ENCODE measurements at regions not wholly inside any gene's neighbourhood (a gene's known extent, or its start where the extent isn't known, plus 50 kb on each side); places are given as distances from the start of the nearest gene placed in this dataset.
"Not testable (repeated sequence)": the region's sequence is repeated elsewhere in the genome, so short reads cannot be mapped to it uniquely, and the experiment has no call there.

- no peak for DNase-seq (ENCODE audit: low read depth)
- no peak for TF ChIP-seq CTCF (conservative IDR thresholded peaks at IDR 0.05; ENCODE audit: low read depth, low read length)
- no peak overlapping the region for H3K4me3 ChIP-seq (ENCODE audit: low read length)
Observed at GRCh38 chr16:58863042-58863441, 128.9 kb upstream of the GOT2 start.

GRCh38 chr16:58862334-58863021 is 128.4 kb upstream of the GOT2 start:
- peak; percentile 26 for DNase-seq (ENCODE audit: low read depth)
- H3K4me3 ChIP-seq (ENCODE audit: low read length), result no peak overlapping the region
- no peak for TF ChIP-seq CTCF (conservative IDR thresholded peaks at IDR 0.05; ENCODE audit: low read depth, low read length)

- H3K4me3 ChIP-seq (ENCODE audit: low read length), result no peak overlapping the region
- no peak for DNase-seq (ENCODE audit: low read depth)
- no peak for TF ChIP-seq CTCF (conservative IDR thresholded peaks at IDR 0.05; ENCODE audit: low read depth, low read length)
Observed at GRCh38 chr16:58859958-58860669, 126.0 kb upstream of the GOT2 start.

GRCh38 chr16:58858577-58858976 is 124.5 kb upstream of the GOT2 start:
- DNase-seq (ENCODE audit: low read depth); H3K4me3 ChIP-seq (ENCODE audit: low read length): not testable (repeated sequence)

GRCh38 chr16:58855291-58855863 is 121.3 kb upstream of the GOT2 start:
- no peak for TF ChIP-seq CTCF (conservative IDR thresholded peaks at IDR 0.05; ENCODE audit: low read depth, low read length)
- no peak for DNase-seq (ENCODE audit: low read depth)
- no peak overlapping the region for H3K4me3 ChIP-seq (ENCODE audit: low read length)

- DNase-seq (ENCODE audit: low read depth), result peak; percentile 33
- H3K4me3 ChIP-seq (ENCODE audit: low read length), result no peak overlapping the region
- no peak for TF ChIP-seq CTCF (conservative IDR thresholded peaks at IDR 0.05; ENCODE audit: low read depth, low read length)
Observed at GRCh38 chr16:58853854-58854791, 120.0 kb upstream of the GOT2 start.

GRCh38 chr16:58850678-58851020 is 116.5 kb upstream of the GOT2 start:
- no peak for TF ChIP-seq CTCF (conservative IDR thresholded peaks at IDR 0.05; ENCODE audit: low read depth, low read length)
- DNase-seq (ENCODE audit: low read depth), result no peak
- no peak overlapping the region for H3K4me3 ChIP-seq (ENCODE audit: low read length)
